ENCODE measurements at regions not wholly inside any gene's neighbourhood (a gene's known extent, or its start where the extent isn't known, plus 50 kb on each side); places are given as distances from the start of the nearest gene placed in this dataset.

DNA sequence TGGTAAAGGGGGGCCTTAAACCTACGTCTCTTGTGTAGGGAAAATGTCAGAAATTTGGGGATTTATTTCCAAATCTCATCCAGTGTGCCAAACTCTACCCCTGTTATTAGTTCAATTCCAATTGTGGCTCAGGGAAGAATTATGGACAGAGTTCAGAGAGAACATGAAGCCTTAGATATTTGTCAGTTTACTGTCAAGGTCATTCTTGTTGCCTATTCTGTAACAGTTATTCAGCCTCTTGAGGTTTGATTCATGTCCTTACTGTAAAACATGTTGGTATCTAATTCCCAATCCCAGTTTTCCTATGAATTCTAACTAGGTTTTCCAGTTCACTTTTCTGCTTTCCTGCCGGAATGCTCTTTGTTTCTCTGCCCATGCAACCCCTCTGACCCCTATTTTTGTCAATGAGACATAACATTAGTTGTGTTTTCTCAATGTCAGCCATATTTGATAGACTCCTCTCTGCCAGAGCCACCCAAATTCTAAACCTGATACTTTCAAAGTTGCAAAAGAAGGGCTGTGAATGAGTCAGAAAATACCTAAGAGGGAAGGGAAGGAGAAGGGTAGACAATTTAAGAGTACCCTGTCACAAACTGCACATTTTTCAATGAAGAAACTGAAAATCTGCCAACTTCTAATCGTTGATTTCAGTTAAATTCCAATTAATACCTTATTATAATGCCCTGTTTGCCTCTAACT is 52.4 kb downstream of the ATOSA start:
- TF ChIP-seq, protein P1, sequence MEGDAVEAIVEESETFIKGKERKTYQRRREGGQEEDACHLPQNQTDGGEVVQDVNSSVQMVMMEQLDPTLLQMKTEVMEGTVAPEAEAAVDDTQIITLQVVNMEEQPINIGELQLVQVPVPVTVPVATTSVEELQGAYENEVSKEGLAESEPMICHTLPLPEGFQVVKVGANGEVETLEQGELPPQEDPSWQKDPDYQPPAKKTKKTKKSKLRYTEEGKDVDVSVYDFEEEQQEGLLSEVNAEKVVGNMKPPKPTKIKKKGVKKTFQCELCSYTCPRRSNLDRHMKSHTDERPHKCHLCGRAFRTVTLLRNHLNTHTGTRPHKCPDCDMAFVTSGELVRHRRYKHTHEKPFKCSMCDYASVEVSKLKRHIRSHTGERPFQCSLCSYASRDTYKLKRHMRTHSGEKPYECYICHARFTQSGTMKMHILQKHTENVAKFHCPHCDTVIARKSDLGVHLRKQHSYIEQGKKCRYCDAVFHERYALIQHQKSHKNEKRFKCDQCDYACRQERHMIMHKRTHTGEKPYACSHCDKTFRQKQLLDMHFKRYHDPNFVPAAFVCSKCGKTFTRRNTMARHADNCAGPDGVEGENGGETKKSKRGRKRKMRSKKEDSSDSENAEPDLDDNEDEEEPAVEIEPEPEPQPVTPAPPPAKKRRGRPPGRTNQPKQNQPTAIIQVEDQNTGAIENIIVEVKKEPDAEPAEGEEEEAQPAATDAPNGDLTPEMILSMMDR (IDR thresholded peaks at IDR 0.05) = no peak
- TF ChIP-seq POLR2A (IDR thresholded peaks at IDR 0.05) = no peak
